Esophagus muscularis mucosa (tissue), 4 donors: ENCODE measurements at regions not wholly inside any gene's neighbourhood (a gene's known extent, or its start where the extent isn't known, plus 50 kb on each side); places are given as distances from the start of the nearest gene placed in this dataset.

ENCODE experiments used
- DNase-seq: peaks from one replicate; pipeline ENCODE4 v3.0.0-alpha.2; 2017; ENCODE audit errors: extremely low spot score
- H3K27ac ChIP-seq, 4 donors: fragments of 200-600 bp; sonication (generic); replicated peaks in 1 of 4; 1 replicate in 3 of 4; 2 replicates in 1 of 4; pipeline ENCODE4 v1.5.1; 2016 to 2019; ENCODE audit warnings: mild to moderate bottlenecking in 1 of 4
- H3K27me3 ChIP-seq, 4 donors: fragments of 200-600 bp; sonication (generic); one replicate each; pipeline versions ENCODE4 v1.5.1 to v1.6.0; 2016 to 2019
- H3K36me3 ChIP-seq, 4 donors: fragments of 200-600 bp; sonication (generic); one replicate each; pipeline ENCODE4 v1.5.1; 2016 to 2019
- H3K4me1 ChIP-seq, 4 donors: fragments of 200-600 bp; sonication (generic); one replicate each; pipeline ENCODE4 v1.5.1; 2016 to 2019
- H3K4me3 ChIP-seq, 4 donors: fragments of 200-600 bp; sonication (generic); 1 replicate in 2 of 4; 2 replicates in 2 of 4; pipeline ENCODE4 v1.5.1; 2016 to 2019; ENCODE audit warnings: mild to moderate bottlenecking in 4 of 4, moderate library complexity in 1 of 4
- H3K9me3 ChIP-seq, 4 donors: fragments of 200-600 bp; sonication (generic); 1 replicate in 3 of 4; 2 replicates in 1 of 4; pipeline ENCODE4 v1.5.1; 2016 to 2019
- EP300 ChIP-seq: sonication (generic); formaldehyde crosslinking; IDR thresholded peaks from one replicate; pipeline ENCODE4 v1.6.1; 2017; ENCODE audit warnings: antibody characterized with exemption
- POLR2A ChIP-seq: fragments of 450-650 bp; IDR thresholded peaks from one replicate; pipeline ENCODE4 v1.6.1; 2017; ENCODE audit warnings: antibody characterized with exemption, moderate library complexity, mild to moderate bottlenecking, low read depth
- POLR2AphosphoS5 ChIP-seq, 2 donors: sonication (generic); formaldehyde crosslinking; IDR thresholded peaks; one replicate each; pipeline ENCODE4 v1.6.1; 2017; ENCODE audit warnings: antibody characterized with exemption in 2 of 2
- WGBS: methylation state at CpG from one replicate; pipeline ENCODE4 v1.1.5; 2018; 5-methylcytosine and 5-hydroxymethylcytosine counted together
- intact Hi-C: fragments of 100-400 bp; cut with DNase I; formaldehyde crosslinking; loops from one replicate; pipeline ENCODE4 v1.15.1; 2023
- TF ChIP-seq, protein P1 (sequence below), 3 experiments: fragments of 200-600 bp in 2 of 3; fragments of 450-650 bp in 1 of 3; sonication (generic) in 2 of 3; IDR thresholded peaks; one replicate each; pipeline ENCODE4 v1.5.1; 2017 to 2019; ENCODE audit warnings: antibody characterized with exemption in 3 of 3, mild to moderate bottlenecking in 2 of 3, moderate library complexity in 1 of 3

DNA sequence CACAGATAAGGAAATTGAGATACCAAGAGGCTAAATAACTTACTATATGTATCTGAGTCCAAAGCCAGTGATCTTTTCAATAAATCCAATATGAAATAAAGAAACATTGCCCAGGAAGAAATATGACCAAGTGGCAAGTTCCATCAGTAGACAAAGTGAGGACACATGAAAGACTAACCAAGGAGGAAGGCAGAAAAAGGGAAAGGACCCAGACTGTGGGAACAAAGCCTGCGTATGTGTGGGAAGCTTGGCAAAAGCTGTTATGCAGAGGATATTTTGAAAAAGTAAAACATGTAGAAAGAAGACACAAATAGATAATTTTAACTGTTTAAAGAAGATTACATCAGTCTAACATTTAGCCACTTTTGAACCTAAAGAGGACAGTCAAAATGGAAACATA lies 264.4 kb upstream of the PRDM1 start:
- TF ChIP-seq POLR2AphosphoS5 (IDR thresholded peaks at IDR 0.05) (no peak), POLR2A (no peak), EP300 (no peak)
- TF ChIP-seq, protein P1, sequence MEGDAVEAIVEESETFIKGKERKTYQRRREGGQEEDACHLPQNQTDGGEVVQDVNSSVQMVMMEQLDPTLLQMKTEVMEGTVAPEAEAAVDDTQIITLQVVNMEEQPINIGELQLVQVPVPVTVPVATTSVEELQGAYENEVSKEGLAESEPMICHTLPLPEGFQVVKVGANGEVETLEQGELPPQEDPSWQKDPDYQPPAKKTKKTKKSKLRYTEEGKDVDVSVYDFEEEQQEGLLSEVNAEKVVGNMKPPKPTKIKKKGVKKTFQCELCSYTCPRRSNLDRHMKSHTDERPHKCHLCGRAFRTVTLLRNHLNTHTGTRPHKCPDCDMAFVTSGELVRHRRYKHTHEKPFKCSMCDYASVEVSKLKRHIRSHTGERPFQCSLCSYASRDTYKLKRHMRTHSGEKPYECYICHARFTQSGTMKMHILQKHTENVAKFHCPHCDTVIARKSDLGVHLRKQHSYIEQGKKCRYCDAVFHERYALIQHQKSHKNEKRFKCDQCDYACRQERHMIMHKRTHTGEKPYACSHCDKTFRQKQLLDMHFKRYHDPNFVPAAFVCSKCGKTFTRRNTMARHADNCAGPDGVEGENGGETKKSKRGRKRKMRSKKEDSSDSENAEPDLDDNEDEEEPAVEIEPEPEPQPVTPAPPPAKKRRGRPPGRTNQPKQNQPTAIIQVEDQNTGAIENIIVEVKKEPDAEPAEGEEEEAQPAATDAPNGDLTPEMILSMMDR (IDR thresholded peaks at IDR 0.05), result no peak

DNA sequence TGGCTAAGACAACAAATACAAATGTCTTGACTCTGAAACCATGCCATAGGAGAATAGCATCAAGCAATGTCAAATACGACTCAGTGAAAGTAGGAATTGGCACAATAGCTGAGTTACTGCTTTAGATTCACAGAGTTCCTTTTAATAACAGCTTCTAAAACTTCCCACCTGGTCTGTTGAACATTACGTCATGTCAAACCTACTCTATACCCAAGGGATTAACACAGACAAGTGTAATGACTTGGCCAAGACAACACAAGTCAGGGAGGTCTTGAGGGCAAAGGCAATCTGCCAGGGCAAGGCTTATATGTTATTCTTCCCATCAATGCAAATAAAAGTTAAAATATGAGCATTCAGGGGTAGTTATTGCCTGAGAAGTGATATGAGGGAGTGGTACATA lies 265.1 kb upstream of the PRDM1 start:
- Histone ChIP-seq H3K27ac (no peak overlapping the region), H3K36me3 (no peaks in the 10 kb centered on the region), H3K4me3 (no peak overlapping the region), H3K9me3 (no peaks in the 10 kb centered on the region), H3K27me3 (no peaks in the 10 kb centered on the region), H3K4me1 (no peaks in the 10 kb centered on the region)
- no peak for DNase-seq
- no peak for TF ChIP-seq POLR2A
- WGBS, result 50% methylated on average over 2 of the region's 2 CpGs
- intact Hi-C loops, result no loop called here

More for the DNA sequence above, 264.4 kb upstream of the PRDM1 start:
- intact Hi-C loops, result no loop called here
- Histone ChIP-seq H3K27ac (no peak overlapping the region), H3K9me3 (no peaks in the 10 kb centered on the region), H3K4me1 (no peaks in the 10 kb centered on the region), H3K27me3 (no peaks in the 10 kb centered on the region), H3K36me3 (no peaks in the 10 kb centered on the region), H3K4me3 (no peak overlapping the region)
- WGBS, result 84% methylated on average over 1 of the region's 1 CpG
- no peak for DNase-seq

DNA sequence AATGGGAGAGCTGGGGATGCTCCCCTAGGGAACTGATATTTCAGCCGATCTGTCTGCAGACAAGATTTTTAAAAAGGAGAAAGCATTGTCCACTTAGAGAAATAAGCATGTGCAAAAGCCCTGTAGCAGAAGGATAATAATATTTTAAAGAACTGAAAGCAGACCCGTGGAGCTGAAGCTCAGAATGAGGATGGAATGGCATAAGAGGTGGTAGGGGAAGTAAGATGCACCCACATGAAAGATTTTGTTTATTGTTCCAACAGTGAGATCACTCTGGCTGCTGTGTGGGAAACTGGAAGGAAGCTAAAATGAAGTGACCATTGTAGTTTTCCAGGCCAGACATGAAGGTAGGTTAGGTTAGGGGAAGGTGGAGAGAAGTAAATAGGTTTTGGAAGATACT lies 266.4 kb upstream of the PRDM1 start:
- no peaks in the 10 kb centered on the region for H3K36me3 ChIP-seq
- TF ChIP-seq POLR2AphosphoS5 (IDR thresholded peaks at IDR 0.05) (no peak), EP300 (no peak), POLR2A (no peak)
- TF ChIP-seq, protein P1 (IDR thresholded peaks at IDR 0.05), result no peak
- H3K4me1 ChIP-seq, result no peaks in the 10 kb centered on the region
- H3K4me3 ChIP-seq, result no peak overlapping the region
- H3K27me3 ChIP-seq, result no peaks in the 10 kb centered on the region
- WGBS, result 65% methylated on average over 2 of the region's 2 CpGs
- DNase-seq, result no peak
- H3K9me3 ChIP-seq, result no peaks in the 10 kb centered on the region
- intact Hi-C loops, result no loop called here
- no peak overlapping the region for H3K27ac ChIP-seq

DNA sequence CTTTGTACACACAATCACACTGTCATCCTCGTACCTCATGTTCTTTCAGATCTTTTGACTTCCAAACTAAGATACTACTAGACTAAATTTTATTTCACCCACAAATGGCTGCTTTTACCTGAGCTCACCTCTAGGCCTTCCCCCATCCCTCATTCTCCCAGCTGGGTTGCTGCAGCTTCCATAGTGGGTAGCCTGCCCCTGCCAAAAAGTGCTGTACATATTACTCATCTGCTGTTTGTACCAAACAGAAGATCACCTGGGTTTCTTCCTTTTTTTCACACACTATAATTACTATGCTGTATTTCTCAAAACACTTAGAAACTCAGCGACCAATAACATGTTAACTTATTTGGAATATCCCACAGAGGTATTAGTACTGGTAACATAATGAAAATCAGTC lies 267.6 kb upstream of the PRDM1 start:
- 84% methylated on average over 2 of the region's 2 CpGs for WGBS
- H3K4me3 ChIP-seq, result no peak overlapping the region
- intact Hi-C loops, result no loop called here

GRCh38 chr6:105817961-105818360 lies 268.2 kb upstream of the PRDM1 start:
- WGBS, result 92% methylated on average over 6 of the region's 6 CpGs
- H3K27ac ChIP-seq, result no peak overlapping the region
- H3K4me1 ChIP-seq, result no peaks in the 10 kb centered on the region
- intact Hi-C loops, result no loop called here
- H3K27me3 ChIP-seq, result no peaks in the 10 kb centered on the region
- no peak for DNase-seq
- no peak overlapping the region for H3K4me3 ChIP-seq
- TF ChIP-seq, protein P1 (IDR thresholded peaks at IDR 0.05), result no peak
- TF ChIP-seq EP300 (no peak), POLR2AphosphoS5 (IDR thresholded peaks at IDR 0.05) (no peak), POLR2A (no peak)
- H3K9me3 ChIP-seq, result no peaks in the 10 kb centered on the region
- H3K36me3 ChIP-seq, result no peaks in the 10 kb centered on the region

More for the DNA sequence above, 267.6 kb upstream of the PRDM1 start:
- Histone ChIP-seq H3K9me3 (no peaks in the 10 kb centered on the region), H3K36me3 (no peaks in the 10 kb centered on the region), H3K27ac (no peak overlapping the region), H3K4me1 (no peaks in the 10 kb centered on the region), H3K27me3 (no peaks in the 10 kb centered on the region)
- DNase-seq, result no peak
- TF ChIP-seq POLR2AphosphoS5 (IDR thresholded peaks at IDR 0.05), result no peak
- TF ChIP-seq EP300, result no peak
- TF ChIP-seq, protein P1 (IDR thresholded peaks at IDR 0.05), result no peak
- no peak for TF ChIP-seq POLR2A
